Lower lobe of right lung (tissue), 2 donors: ENCODE measurements at regions not wholly inside any gene's neighbourhood (a gene's known extent, or its start where the extent isn't known, plus 50 kb on each side); places are given as distances from the start of the nearest gene placed in this dataset.

Experiments
- ATAC-seq, 2 donors: fragments of 200-7000 bp; cut with Tn5 transposase; one replicate each; pipeline ENCODE4 v1.9.1; 2020 to 2022; ENCODE audit warnings: mild to moderate bottlenecking in 2 of 2, moderate library complexity in 2 of 2
- DNase-seq: peaks from one replicate; pipeline ENCODE4 v3.0.0-alpha.2; 2020
- H3K27ac ChIP-seq: fragments of 200-600 bp; one replicate; pipeline ENCODE4 v1.8.0; 2022
- H3K27me3 ChIP-seq: fragments of 200-600 bp; one replicate; pipeline ENCODE4 v1.8.0; 2022; ENCODE audit warnings: low read depth
- H3K36me3 ChIP-seq: fragments of 200-600 bp; one replicate; pipeline ENCODE4 v1.8.0; 2022; ENCODE audit warnings: mild to moderate bottlenecking
- H3K4me1 ChIP-seq: fragments of 200-600 bp; one replicate; pipeline ENCODE4 v1.8.0; 2022
- H3K4me3 ChIP-seq: fragments of 200-600 bp; one replicate; pipeline ENCODE4 v1.8.0; 2022; ENCODE audit warnings: mild to moderate bottlenecking
- H3K9me3 ChIP-seq: fragments of 200-600 bp; one replicate; pipeline ENCODE4 v1.8.0; 2022
- intact Hi-C: fragments of 100-400 bp; cut with DNase I; formaldehyde crosslinking; loops from one replicate; pipeline ENCODE4 v1.11.0; 2022
- TF ChIP-seq, protein P1 (sequence below): fragments of 200-600 bp; IDR thresholded peaks from one replicate; pipeline ENCODE4 v1.8.0; 2022; ENCODE audit warnings: antibody characterized with exemption, mild to moderate bottlenecking
- donor health status: DM: no; HTN: yes; CAD: no; lungs with severe emphysema.

DNA sequence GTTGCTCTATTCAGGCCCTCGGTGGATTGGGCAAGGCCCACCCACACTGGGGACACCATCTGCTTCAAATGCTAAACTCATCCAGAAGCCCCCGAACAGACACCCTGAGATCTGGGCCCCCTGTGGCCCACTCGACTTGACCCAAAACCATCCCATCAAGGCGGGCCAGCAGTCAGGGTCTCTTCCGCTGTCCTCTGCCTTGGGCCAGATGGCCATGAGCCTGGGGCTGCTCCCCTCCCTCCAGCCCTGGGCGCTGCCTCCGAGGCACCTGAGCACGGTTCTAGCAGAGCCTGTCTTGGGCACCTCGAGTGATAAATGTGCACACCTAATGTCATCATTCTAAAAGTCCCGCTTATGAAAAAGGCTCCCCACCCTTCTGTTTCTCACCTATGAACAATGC is 449.4 kb downstream of the TCERG1L start:
- Histone ChIP-seq H3K4me1 (no peaks in the 10 kb centered on the region), H3K9me3 (no peaks in the 10 kb centered on the region), H3K27me3 (peaks cover 4% of the 10 kb centered on the region), H3K27ac (no peak overlapping the region), H3K4me3 (no peak overlapping the region), H3K36me3 (no peaks in the 10 kb centered on the region)
- DNase-seq, result no peak
- intact Hi-C loops, result no loop called here
- TF ChIP-seq, protein P1, sequence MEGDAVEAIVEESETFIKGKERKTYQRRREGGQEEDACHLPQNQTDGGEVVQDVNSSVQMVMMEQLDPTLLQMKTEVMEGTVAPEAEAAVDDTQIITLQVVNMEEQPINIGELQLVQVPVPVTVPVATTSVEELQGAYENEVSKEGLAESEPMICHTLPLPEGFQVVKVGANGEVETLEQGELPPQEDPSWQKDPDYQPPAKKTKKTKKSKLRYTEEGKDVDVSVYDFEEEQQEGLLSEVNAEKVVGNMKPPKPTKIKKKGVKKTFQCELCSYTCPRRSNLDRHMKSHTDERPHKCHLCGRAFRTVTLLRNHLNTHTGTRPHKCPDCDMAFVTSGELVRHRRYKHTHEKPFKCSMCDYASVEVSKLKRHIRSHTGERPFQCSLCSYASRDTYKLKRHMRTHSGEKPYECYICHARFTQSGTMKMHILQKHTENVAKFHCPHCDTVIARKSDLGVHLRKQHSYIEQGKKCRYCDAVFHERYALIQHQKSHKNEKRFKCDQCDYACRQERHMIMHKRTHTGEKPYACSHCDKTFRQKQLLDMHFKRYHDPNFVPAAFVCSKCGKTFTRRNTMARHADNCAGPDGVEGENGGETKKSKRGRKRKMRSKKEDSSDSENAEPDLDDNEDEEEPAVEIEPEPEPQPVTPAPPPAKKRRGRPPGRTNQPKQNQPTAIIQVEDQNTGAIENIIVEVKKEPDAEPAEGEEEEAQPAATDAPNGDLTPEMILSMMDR, result no peak
- no peak for ATAC-seq

DNA sequence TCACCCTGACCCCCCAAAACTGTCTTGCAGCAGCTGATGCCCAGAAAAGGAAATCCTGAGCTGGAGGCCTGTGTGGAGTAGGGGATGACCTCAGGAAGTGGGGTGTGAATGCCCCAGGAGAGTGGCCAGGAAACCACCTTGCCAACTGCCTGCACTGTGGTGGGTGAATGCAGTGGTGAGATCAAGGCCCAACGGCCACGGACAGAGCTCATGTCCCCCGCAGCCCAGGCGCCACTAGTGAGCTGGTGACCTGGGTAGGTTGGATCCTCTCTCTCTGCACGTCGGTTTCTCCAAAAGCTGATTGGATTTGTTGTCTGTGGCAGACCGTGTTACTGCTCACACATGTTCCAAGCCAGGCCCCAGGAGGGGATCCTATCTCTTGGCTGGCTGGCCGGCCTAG is 448.9 kb downstream of the TCERG1L start:
- TF ChIP-seq, protein P1, result no peak
- no peak for DNase-seq
- intact Hi-C loops, result no loop called here

GRCh38 chr10:130863044-130863443 is 448.5 kb downstream of the TCERG1L start:
- H3K27ac ChIP-seq, result no peak overlapping the region
- no peaks in the 10 kb centered on the region for H3K9me3 ChIP-seq
- intact Hi-C loops, result no loop called here
- TF ChIP-seq, protein P1, result no peak
- DNase-seq (no peak), ATAC-seq (no peak)
- H3K4me3 ChIP-seq, result no peak overlapping the region
- H3K27me3 ChIP-seq, result peaks cover 4% of the 10 kb centered on the region
- H3K4me1 ChIP-seq, result no peaks in the 10 kb centered on the region
- no peaks in the 10 kb centered on the region for H3K36me3 ChIP-seq

More for the DNA sequence above, 448.9 kb downstream of the TCERG1L start:
- Histone ChIP-seq H3K27ac (no peak overlapping the region), H3K36me3 (no peaks in the 10 kb centered on the region), H3K4me3 (no peak overlapping the region), H3K9me3 (no peaks in the 10 kb centered on the region), H3K27me3 (peaks cover 4% of the 10 kb centered on the region), H3K4me1 (no peaks in the 10 kb centered on the region)
- ATAC-seq, result no peak

DNA sequence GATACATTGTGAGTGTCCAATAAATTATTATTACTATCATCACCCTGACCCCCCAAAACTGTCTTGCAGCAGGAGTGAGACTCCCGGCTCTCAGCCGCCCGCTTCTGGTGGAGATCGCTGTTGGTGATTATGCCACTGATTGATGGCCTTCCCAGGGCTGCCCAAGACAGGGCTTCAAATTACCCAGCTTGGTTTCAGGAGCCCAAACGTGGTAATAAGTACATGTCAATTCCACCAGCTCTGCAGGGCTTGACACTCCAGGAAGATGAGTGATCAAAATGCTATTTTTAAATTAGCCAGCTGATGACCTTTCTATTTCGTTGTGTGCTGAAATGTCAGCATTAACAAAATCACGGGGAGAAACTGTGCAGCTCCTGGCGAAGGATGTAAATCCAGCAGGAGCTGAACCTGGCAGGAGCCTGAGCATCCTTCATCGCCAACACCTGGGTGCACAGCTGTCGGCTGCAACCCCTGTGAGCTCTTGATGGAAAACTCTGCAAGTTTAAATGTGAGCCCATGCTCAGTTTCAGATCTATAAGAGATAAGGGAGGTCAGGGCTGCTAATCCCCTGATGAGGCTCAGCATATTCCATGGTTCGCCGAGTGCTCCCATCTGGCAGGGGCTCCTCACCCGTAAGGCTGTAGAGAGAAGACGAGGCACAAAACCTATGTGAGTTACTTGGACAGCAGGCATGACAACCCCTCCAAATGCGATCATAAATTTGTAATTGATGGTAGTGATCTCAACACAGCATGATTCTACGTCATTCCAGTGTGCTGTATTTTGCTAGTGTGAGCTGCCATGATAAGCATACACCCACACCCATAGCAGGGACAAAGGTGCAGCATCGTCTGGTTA is 446.3 kb downstream of the TCERG1L start:
- Histone ChIP-seq H3K9me3 (no peaks in the 10 kb centered on the region), H3K27ac (no peak overlapping the region), H3K4me3 (no peak overlapping the region), H3K27me3 (no peaks in the 10 kb centered on the region), H3K4me1 (no peaks in the 10 kb centered on the region), H3K36me3 (no peaks in the 10 kb centered on the region)
- no peak for DNase-seq
- no peak for ATAC-seq
- TF ChIP-seq, protein P1, result no peak
- intact Hi-C loops, result no loop called here

GRCh38 chr10:130866857-130867256 is 444.7 kb downstream of the TCERG1L start:
- no peak for ATAC-seq
- intact Hi-C loops, result no loop called here
- Histone ChIP-seq H3K4me3 (no peak overlapping the region), H3K9me3 (no peaks in the 10 kb centered on the region), H3K4me1 (no peaks in the 10 kb centered on the region), H3K27ac (no peak overlapping the region), H3K27me3 (no peaks in the 10 kb centered on the region), H3K36me3 (no peaks in the 10 kb centered on the region)
- TF ChIP-seq, protein P1, result no peak
- DNase-seq, result no peak
